ENCODE measurements at regions not wholly inside any gene's neighbourhood (a gene's known extent, or its start where the extent isn't known, plus 50 kb on each side); places are given as distances from the start of the nearest gene placed in this dataset.

- TF ChIP-seq CTCF (IDR thresholded peaks at IDR 0.05; ENCODE audit: control insufficient read depth, insufficient read depth, low read depth, low read length, missing control alignments), result no peak
- no peak overlapping the region for H3K4me3 ChIP-seq (ENCODE audit: control insufficient read depth, low read depth, low read length)
- no peak for DNase-seq (ENCODE audit: low read depth)
Observed at GRCh38 chr10:117743509-117743908, 201.0 kb downstream of the EMX2 start.

- H3K4me3 ChIP-seq (ENCODE audit: control insufficient read depth, low read depth, low read length), result no peak overlapping the region
- no peak for DNase-seq (ENCODE audit: low read depth)
- no peak for TF ChIP-seq CTCF (IDR thresholded peaks at IDR 0.05; ENCODE audit: control insufficient read depth, insufficient read depth, low read depth, low read length, missing control alignments)
Observed at GRCh38 chr10:117745301-117745700, 202.8 kb downstream of the EMX2 start.

- no peak for TF ChIP-seq CTCF (IDR thresholded peaks at IDR 0.05; ENCODE audit: control insufficient read depth, insufficient read depth, low read depth, low read length, missing control alignments)
- DNase-seq (ENCODE audit: low read depth), result no peak
- no peak overlapping the region for H3K4me3 ChIP-seq (ENCODE audit: control insufficient read depth, low read depth, low read length)
Observed at GRCh38 chr10:117746541-117747448, 204.2 kb downstream of the EMX2 start.

GRCh38 chr10:117747636-117748035 is 205.1 kb downstream of the EMX2 start:
- H3K4me3 ChIP-seq (ENCODE audit: control insufficient read depth, low read depth, low read length), result no peak overlapping the region

GRCh38 chr10:117748058-117748457 is 205.5 kb downstream of the EMX2 start:
- DNase-seq (ENCODE audit: low read depth), result no peak
- TF ChIP-seq CTCF (IDR thresholded peaks at IDR 0.05; ENCODE audit: control insufficient read depth, insufficient read depth, low read depth, low read length, missing control alignments), result no peak
- H3K4me3 ChIP-seq (ENCODE audit: control insufficient read depth, low read depth, low read length), result no peak overlapping the region

More at GRCh38 chr10:117747636-117748035, 205.1 kb downstream of the EMX2 start:
- DNase-seq (ENCODE audit: low read depth), result no peak
- no peak for TF ChIP-seq CTCF (IDR thresholded peaks at IDR 0.05; ENCODE audit: control insufficient read depth, insufficient read depth, low read depth, low read length, missing control alignments)

GRCh38 chr10:117750616-117751015 is 208.1 kb downstream of the EMX2 start:
- TF ChIP-seq CTCF (IDR thresholded peaks at IDR 0.05; ENCODE audit: control insufficient read depth, insufficient read depth, low read depth, low read length, missing control alignments), result no peak

More at GRCh38 chr10:117750616-117751015, 208.1 kb downstream of the EMX2 start:
- DNase-seq (ENCODE audit: low read depth), result no peak
- H3K4me3 ChIP-seq (ENCODE audit: control insufficient read depth, low read depth, low read length), result no peak overlapping the region
